Panc1 (cell line): ENCODE measurements at regions not wholly inside any gene's neighbourhood (a gene's known extent, or its start where the extent isn't known, plus 50 kb on each side); places are given as distances from the start of the nearest gene placed in this dataset.

Source experiments
- POLR2AphosphoS5 ChIP-seq: IDR thresholded peaks from 2 replicates; pipeline ENCODE4 v1.6.1; 2012; ENCODE audit warnings: mild to moderate bottlenecking, low read depth, low read length, moderate library complexity
- TF ChIP-seq, protein P1 (sequence below): fragments of 450-650 bp; IDR thresholded peaks from 2 replicates; pipeline ENCODE4 v1.5.1; 2017; ENCODE audit warnings: mild to moderate bottlenecking

DNA sequence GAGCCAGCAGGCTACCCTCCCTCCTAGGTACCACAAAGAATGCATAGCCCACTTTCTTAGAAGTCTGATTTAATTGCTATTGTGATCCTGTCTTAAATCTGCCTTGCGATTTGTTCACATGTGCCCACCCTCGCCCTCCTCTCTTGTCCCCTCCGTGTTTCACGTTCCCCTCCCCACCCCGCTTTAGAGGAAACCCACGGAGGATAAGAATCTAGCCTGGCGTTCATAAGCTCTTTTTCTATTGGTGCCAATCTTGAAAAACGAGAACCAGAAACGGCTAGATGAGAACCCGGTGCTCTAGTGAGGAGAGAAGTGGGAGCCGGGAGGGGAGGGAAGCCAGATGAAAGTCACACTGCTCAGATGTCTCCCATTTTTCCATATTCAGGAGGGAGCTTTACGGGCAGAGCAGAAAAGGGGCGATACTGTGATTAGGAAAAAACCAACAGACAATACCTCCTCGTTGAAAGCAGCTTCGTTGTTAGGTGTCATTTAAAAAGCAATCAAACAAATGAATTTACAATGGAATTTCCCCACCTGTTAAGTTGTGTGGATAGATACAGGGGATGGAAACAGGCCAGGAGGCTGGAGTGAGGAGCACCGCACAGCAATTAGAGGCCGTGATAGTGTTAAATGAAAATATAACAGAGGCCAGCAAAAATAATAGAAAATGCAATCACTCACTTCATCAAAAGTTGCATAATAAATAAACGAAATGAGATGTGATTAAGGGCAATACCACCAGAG, 272.1 kb downstream of the GATA3 start:
- TF ChIP-seq, protein P1, sequence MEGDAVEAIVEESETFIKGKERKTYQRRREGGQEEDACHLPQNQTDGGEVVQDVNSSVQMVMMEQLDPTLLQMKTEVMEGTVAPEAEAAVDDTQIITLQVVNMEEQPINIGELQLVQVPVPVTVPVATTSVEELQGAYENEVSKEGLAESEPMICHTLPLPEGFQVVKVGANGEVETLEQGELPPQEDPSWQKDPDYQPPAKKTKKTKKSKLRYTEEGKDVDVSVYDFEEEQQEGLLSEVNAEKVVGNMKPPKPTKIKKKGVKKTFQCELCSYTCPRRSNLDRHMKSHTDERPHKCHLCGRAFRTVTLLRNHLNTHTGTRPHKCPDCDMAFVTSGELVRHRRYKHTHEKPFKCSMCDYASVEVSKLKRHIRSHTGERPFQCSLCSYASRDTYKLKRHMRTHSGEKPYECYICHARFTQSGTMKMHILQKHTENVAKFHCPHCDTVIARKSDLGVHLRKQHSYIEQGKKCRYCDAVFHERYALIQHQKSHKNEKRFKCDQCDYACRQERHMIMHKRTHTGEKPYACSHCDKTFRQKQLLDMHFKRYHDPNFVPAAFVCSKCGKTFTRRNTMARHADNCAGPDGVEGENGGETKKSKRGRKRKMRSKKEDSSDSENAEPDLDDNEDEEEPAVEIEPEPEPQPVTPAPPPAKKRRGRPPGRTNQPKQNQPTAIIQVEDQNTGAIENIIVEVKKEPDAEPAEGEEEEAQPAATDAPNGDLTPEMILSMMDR = no peak
- no peak for TF ChIP-seq POLR2AphosphoS5
